ENCODE measurements at regions not wholly inside any gene's neighbourhood (a gene's known extent, or its start where the extent isn't known, plus 50 kb on each side); places are given as distances from the start of the nearest gene placed in this dataset.

DNA sequence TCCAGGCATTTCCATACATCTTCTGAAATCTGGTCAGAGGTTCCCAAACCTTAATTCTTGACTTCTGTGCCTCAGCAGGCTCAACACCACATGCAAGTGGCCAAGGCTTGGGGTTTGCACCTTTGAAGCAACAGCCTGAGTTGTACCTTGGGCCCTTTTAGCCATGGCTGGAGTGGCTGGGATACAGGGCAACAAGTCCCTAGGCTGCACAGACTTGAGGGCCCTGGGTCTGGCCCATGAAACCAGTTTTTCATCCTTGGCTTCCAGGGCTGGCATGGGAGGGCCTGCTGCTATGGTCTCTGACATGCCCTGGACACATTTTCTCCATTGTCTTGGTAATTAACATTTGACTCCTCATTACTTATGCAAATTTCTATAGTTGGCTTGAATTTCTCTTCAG lies 988.8 kb upstream of the CNTNAP5 start:
- no peaks in the 10 kb centered on the region for H3K4me1 ChIP-seq (ENCODE audit: control insufficient read depth in 2 of 2, insufficient read depth in 2 of 2, low read length in 2 of 2)
- peaks cover 0 to 3% of the 10 kb centered on the region in 2 donors for H3K9me3 ChIP-seq (ENCODE audit: control insufficient read depth in 2 of 2, insufficient read depth in 1 of 2, low read length in 1 of 2)
- H3K4me3 ChIP-seq (ENCODE audit: low read length in 2 of 2), result no peak overlapping the region
- DNase-seq (ENCODE audit: low read depth in 6 of 9, low spot score in 9 of 9), result no peak
- H3K27ac ChIP-seq (ENCODE audit: low read depth in 1 of 2, low read length in 1 of 2), result no peak overlapping the region
- no peaks in the 10 kb centered on the region for H3K27me3 ChIP-seq (ENCODE audit: control insufficient read depth in 2 of 2, insufficient read depth in 1 of 2, low read length in 1 of 2)
- no peaks in the 10 kb centered on the region for H3K36me3 ChIP-seq (ENCODE audit: control insufficient read depth in 2 of 2, insufficient read depth in 2 of 2, low read length in 1 of 2)

DNA sequence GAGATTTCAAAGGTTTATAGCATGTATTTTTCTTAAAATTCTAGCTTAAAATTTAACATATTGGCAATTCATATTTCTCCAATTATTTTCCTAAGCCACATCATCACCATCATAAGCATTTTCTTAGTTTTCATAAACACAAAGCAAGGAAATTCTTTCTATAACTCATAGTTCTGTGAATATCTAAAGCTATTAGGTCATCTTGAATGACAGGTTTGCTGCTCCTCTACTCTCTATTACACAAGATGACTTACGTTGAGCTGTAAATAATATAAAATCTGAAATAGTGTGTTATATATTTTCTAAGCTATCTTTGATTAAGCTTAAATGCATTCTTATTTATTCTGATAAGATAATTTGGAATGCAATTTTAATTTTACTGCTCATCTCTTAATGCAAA lies 984.6 kb upstream of the CNTNAP5 start:
- DNase-seq (ENCODE audit: low read depth in 6 of 9, low spot score in 9 of 9), result no peak
- no peak overlapping the region for H3K4me3 ChIP-seq (ENCODE audit: low read length in 2 of 2)
- no peaks in the 10 kb centered on the region for H3K27me3 ChIP-seq (ENCODE audit: control insufficient read depth in 2 of 2, insufficient read depth in 1 of 2, low read length in 1 of 2)
- H3K9me3 ChIP-seq (ENCODE audit: control insufficient read depth in 2 of 2, insufficient read depth in 1 of 2, low read length in 1 of 2), result peaks cover 0 to 3% of the 10 kb centered on the region in 2 donors
- H3K4me1 ChIP-seq (ENCODE audit: control insufficient read depth in 2 of 2, insufficient read depth in 2 of 2, low read length in 2 of 2), result no peaks in the 10 kb centered on the region
- H3K36me3 ChIP-seq (ENCODE audit: control insufficient read depth in 2 of 2, insufficient read depth in 2 of 2, low read length in 1 of 2), result no peaks in the 10 kb centered on the region
- H3K27ac ChIP-seq (ENCODE audit: low read depth in 1 of 2, low read length in 1 of 2), result no peak overlapping the region
- WGBS, result 91% methylated on average over 1 of the region's 1 CpG

DNA sequence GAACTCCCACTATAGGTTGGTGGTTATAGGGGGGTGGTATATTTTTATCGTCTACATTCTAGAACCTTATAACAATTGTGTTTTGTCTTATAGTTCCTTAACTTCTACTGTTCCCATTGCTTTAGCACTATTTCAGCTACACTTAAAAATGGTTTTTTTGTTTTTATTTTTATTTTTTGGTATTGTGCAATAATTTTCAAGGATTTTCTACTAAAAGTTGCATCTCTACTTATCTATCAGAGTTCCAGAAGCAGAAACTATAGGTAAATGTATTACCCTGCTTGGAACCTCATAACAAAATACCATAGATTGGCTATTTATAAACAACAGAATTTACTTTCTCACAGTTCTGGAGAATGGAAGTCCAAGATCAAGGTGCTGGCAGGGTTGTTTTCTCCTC lies 981.6 kb upstream of the CNTNAP5 start:
- DNase-seq (ENCODE audit: low read depth in 6 of 9, low spot score in 9 of 9), result no peak
- Histone ChIP-seq H3K4me1 (ENCODE audit: control insufficient read depth in 2 of 2, insufficient read depth in 2 of 2, low read length in 2 of 2) (no peaks in the 10 kb centered on the region), H3K9me3 (ENCODE audit: control insufficient read depth in 2 of 2, insufficient read depth in 1 of 2, low read length in 1 of 2) (no peaks in the 10 kb centered on the region), H3K27ac (ENCODE audit: low read depth in 1 of 2, low read length in 1 of 2) (no peak overlapping the region), H3K27me3 (ENCODE audit: control insufficient read depth in 2 of 2, insufficient read depth in 1 of 2, low read length in 1 of 2) (no peaks in the 10 kb centered on the region), H3K4me3 (ENCODE audit: low read length in 2 of 2) (no peak overlapping the region), H3K36me3 (ENCODE audit: control insufficient read depth in 2 of 2, insufficient read depth in 2 of 2, low read length in 1 of 2) (no peaks in the 10 kb centered on the region)
- 98% methylated on average over 1 of the region's 1 CpG for whole genome bisulfite sequencing

DNA sequence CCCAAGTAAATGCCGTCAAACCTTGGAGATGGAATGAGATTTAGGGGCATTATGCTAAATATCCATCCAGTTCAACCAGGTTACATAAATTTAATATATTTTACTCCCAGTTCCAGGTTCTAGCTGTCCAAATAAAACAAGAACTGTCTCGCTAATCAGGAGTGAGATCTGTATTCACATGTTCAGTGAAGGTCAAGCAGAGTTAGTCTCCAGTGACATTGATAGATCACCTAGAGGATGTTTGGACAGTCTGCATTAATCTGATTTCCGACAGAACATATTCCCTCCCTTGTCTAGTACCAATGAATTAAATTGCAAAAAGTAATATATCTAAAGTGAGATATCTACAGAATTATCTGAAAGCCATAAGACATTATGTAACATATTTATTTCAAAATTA lies 979.4 kb upstream of the CNTNAP5 start:
- no peaks in the 10 kb centered on the region for H3K36me3 ChIP-seq (ENCODE audit: control insufficient read depth in 2 of 2, insufficient read depth in 2 of 2, low read length in 1 of 2)
- H3K4me1 ChIP-seq (ENCODE audit: control insufficient read depth in 2 of 2, insufficient read depth in 2 of 2, low read length in 2 of 2), result no peaks in the 10 kb centered on the region
- no peaks in the 10 kb centered on the region for H3K9me3 ChIP-seq (ENCODE audit: control insufficient read depth in 2 of 2, insufficient read depth in 1 of 2, low read length in 1 of 2)
- H3K27ac ChIP-seq (ENCODE audit: low read depth in 1 of 2, low read length in 1 of 2), result no peak overlapping the region
- WGBS, result 91% methylated on average over 3 of the region's 3 CpGs
- no peak overlapping the region for H3K4me3 ChIP-seq (ENCODE audit: low read length in 2 of 2)
- DNase-seq (ENCODE audit: low read depth in 6 of 9, low spot score in 9 of 9), result no peak
- no peaks in the 10 kb centered on the region for H3K27me3 ChIP-seq (ENCODE audit: control insufficient read depth in 2 of 2, insufficient read depth in 1 of 2, low read length in 1 of 2)

DNA sequence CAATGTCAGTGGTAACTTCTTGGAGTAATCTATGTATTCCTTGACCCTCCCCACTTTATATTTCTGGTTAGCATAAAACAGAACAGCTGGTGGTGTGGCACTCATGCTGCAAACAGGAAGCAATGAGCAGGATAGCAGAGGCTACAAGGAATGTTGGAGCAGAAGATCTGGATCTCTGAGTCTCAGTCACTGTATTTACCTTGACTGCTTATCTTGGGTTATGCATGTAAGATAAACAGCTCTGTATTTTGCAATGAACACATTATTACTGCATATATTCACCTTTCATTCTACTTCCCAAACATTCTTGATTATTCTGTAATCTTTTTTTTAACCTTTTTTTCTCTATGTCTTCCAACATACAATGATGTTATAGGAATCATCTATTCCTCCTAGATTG lies 977.9 kb upstream of the CNTNAP5 start:
- Histone ChIP-seq H3K27ac (ENCODE audit: low read depth in 1 of 2, low read length in 1 of 2) (no peak overlapping the region), H3K36me3 (ENCODE audit: control insufficient read depth in 2 of 2, insufficient read depth in 2 of 2, low read length in 1 of 2) (no peaks in the 10 kb centered on the region), H3K4me1 (ENCODE audit: control insufficient read depth in 2 of 2, insufficient read depth in 2 of 2, low read length in 2 of 2) (no peaks in the 10 kb centered on the region), H3K9me3 (ENCODE audit: control insufficient read depth in 2 of 2, insufficient read depth in 1 of 2, low read length in 1 of 2) (no peaks in the 10 kb centered on the region), H3K27me3 (ENCODE audit: control insufficient read depth in 2 of 2, insufficient read depth in 1 of 2, low read length in 1 of 2) (no peaks in the 10 kb centered on the region), H3K4me3 (ENCODE audit: low read length in 2 of 2) (no peak overlapping the region)
- no peak for DNase-seq (ENCODE audit: low read depth in 6 of 9, low spot score in 9 of 9)

DNA sequence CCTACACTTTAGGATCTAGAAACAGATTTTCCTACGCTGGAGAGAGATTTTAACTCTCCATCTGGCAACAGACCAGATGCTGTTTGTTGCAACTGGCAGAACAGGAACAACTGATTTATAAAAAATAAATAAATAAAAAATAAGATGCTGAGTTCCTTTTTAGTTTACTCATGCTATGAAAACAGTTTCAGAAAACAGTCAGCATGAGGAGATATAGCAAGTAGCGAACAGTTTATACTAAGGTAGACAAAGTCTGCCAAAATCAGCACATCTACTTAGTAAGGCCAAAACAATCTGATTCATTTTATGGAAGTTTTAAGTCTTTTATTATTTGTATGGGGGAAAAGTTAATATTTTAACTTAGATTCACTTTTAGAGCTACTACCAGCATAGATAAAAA lies 974.0 kb upstream of the CNTNAP5 start:
- Histone ChIP-seq H3K27me3 (ENCODE audit: control insufficient read depth in 2 of 2, insufficient read depth in 1 of 2, low read length in 1 of 2) (no peaks in the 10 kb centered on the region), H3K4me1 (ENCODE audit: control insufficient read depth in 2 of 2, insufficient read depth in 2 of 2, low read length in 2 of 2) (no peaks in the 10 kb centered on the region), H3K4me3 (ENCODE audit: low read length in 2 of 2) (no peak overlapping the region), H3K36me3 (ENCODE audit: control insufficient read depth in 2 of 2, insufficient read depth in 2 of 2, low read length in 1 of 2) (no peaks in the 10 kb centered on the region), H3K9me3 (ENCODE audit: control insufficient read depth in 2 of 2, insufficient read depth in 1 of 2, low read length in 1 of 2) (no peaks in the 10 kb centered on the region), H3K27ac (ENCODE audit: low read depth in 1 of 2, low read length in 1 of 2) (no peak overlapping the region)
- DNase-seq (ENCODE audit: low read depth in 6 of 9, low spot score in 9 of 9), result no peak
- 96% methylated on average over 2 of the region's 2 CpGs for WGBS

DNA sequence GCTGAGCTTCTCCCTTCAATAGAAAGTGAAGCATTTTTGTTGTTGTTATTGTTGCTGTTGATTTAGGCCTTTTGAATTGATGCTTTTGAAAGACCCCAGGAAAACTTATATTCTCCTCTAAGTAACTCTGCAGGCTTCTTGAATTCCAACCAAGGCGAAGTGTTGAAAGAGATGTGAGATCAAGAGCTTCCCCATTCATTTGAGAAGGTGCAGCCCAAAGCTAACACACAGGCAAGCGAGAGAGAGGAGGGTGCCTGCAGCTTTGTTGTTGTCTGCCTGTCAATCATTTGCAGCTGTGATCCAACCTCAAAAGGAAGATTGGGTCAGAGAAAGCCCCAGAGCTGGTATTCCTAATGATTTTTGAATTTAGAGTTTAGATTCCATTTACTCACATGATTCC lies 963.6 kb upstream of the CNTNAP5 start:
- WGBS, result 84% methylated on average over 2 of the region's 2 CpGs
- no peaks in the 10 kb centered on the region for H3K9me3 ChIP-seq (ENCODE audit: control insufficient read depth in 2 of 2, insufficient read depth in 1 of 2, low read length in 1 of 2)
- no peak overlapping the region for H3K27ac ChIP-seq (ENCODE audit: low read depth in 1 of 2, low read length in 1 of 2)
- H3K4me1 ChIP-seq (ENCODE audit: control insufficient read depth in 2 of 2, insufficient read depth in 2 of 2, low read length in 2 of 2), result no peaks in the 10 kb centered on the region
- H3K27me3 ChIP-seq (ENCODE audit: control insufficient read depth in 2 of 2, insufficient read depth in 1 of 2, low read length in 1 of 2), result no peaks in the 10 kb centered on the region
- DNase-seq (ENCODE audit: low read depth in 6 of 9, low spot score in 9 of 9), result no peak
- no peak overlapping the region for H3K4me3 ChIP-seq (ENCODE audit: low read length in 2 of 2)
- H3K36me3 ChIP-seq (ENCODE audit: control insufficient read depth in 2 of 2, insufficient read depth in 2 of 2, low read length in 1 of 2), result no peaks in the 10 kb centered on the region

DNA sequence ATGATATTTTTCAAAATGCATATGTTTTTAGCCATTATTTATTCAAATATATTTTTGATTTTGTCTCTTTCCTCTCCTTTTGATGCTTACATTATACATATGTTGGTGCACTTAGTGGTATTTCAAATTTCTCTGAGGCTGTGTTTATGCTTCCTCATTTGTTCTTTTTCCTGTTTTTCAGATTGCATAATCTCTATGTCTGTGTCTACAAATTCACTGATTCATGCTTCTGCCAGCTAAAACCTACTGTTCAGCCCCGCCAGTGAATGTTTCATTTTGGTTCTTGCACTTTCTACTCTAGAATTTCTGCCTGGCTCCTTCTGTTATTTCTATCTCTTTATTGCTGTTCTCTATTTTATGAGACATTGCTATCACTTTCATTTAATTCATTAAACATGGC lies 951.7 kb upstream of the CNTNAP5 start:
- no peaks in the 10 kb centered on the region for H3K4me1 ChIP-seq (ENCODE audit: control insufficient read depth in 2 of 2, insufficient read depth in 2 of 2, low read length in 2 of 2)
- H3K4me3 ChIP-seq (ENCODE audit: low read length in 2 of 2), result no peak overlapping the region
- no peak overlapping the region for H3K27ac ChIP-seq (ENCODE audit: low read depth in 1 of 2, low read length in 1 of 2)
- H3K27me3 ChIP-seq (ENCODE audit: control insufficient read depth in 2 of 2, insufficient read depth in 1 of 2, low read length in 1 of 2), result no peaks in the 10 kb centered on the region
- no peaks in the 10 kb centered on the region for H3K9me3 ChIP-seq (ENCODE audit: control insufficient read depth in 2 of 2, insufficient read depth in 1 of 2, low read length in 1 of 2)
- no peak for DNase-seq (ENCODE audit: low read depth in 6 of 9, low spot score in 9 of 9)
- H3K36me3 ChIP-seq (ENCODE audit: control insufficient read depth in 2 of 2, insufficient read depth in 2 of 2, low read length in 1 of 2), result no peaks in the 10 kb centered on the region
- 20% methylated on average over 1 of the region's 1 CpG for WGBS

DNA sequence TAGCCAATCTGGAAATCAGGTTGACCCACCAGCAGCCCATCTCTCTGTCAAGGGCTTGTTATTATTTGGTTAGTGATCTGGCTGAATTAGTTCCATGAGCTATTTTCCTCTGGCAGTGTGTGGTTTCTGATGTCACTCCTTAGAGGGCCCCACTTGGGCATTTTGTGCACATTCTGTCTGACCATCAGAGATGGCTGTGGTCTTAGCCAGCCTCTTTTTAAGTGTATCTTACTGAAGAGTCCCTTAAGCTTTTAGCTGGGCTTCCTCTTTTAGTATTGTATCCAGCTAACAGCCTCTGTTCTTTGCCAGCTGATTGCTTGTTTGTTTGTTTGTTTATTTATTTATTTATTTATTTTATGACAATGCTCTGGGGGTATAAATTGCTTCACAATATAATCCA lies 951.1 kb upstream of the CNTNAP5 start:
- no peaks in the 10 kb centered on the region for H3K27me3 ChIP-seq (ENCODE audit: control insufficient read depth in 2 of 2, insufficient read depth in 1 of 2, low read length in 1 of 2)
- no peaks in the 10 kb centered on the region for H3K9me3 ChIP-seq (ENCODE audit: control insufficient read depth in 2 of 2, insufficient read depth in 1 of 2, low read length in 1 of 2)
- H3K36me3 ChIP-seq (ENCODE audit: control insufficient read depth in 2 of 2, insufficient read depth in 2 of 2, low read length in 1 of 2), result no peaks in the 10 kb centered on the region
- DNase-seq (ENCODE audit: low read depth in 6 of 9, low spot score in 9 of 9), result no peak
- no peak overlapping the region for H3K4me3 ChIP-seq (ENCODE audit: low read length in 2 of 2)
- H3K4me1 ChIP-seq (ENCODE audit: control insufficient read depth in 2 of 2, insufficient read depth in 2 of 2, low read length in 2 of 2), result no peaks in the 10 kb centered on the region
- H3K27ac ChIP-seq (ENCODE audit: low read depth in 1 of 2, low read length in 1 of 2), result no peak overlapping the region

DNA sequence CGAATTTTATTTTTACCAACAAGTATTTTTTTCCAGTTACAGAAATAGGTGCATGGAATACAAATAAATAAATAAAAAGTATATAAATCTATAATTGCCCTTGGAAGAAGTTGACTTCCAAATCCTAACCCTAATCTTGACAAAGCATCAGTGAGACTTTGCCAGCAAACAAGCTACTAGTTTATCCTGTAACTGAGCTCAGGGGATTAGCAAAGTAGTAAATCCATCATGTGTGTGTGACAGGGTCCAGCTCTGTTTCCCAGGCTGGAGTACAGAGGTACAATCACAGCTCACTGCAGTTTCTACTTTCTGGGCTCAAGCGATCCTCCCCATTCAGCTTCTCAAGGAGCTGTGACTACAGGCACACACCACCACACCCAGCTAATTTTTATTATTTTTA lies 948.0 kb upstream of the CNTNAP5 start:
- Histone ChIP-seq H3K4me3 (ENCODE audit: low read length in 2 of 2) (no peak overlapping the region), H3K9me3 (ENCODE audit: control insufficient read depth in 2 of 2, insufficient read depth in 1 of 2, low read length in 1 of 2) (no peaks in the 10 kb centered on the region), H3K27me3 (ENCODE audit: control insufficient read depth in 2 of 2, insufficient read depth in 1 of 2, low read length in 1 of 2) (no peaks in the 10 kb centered on the region), H3K4me1 (ENCODE audit: control insufficient read depth in 2 of 2, insufficient read depth in 2 of 2, low read length in 2 of 2) (no peaks in the 10 kb centered on the region), H3K27ac (ENCODE audit: low read depth in 1 of 2, low read length in 1 of 2) (no peak overlapping the region), H3K36me3 (ENCODE audit: control insufficient read depth in 2 of 2, insufficient read depth in 2 of 2, low read length in 1 of 2) (no peaks in the 10 kb centered on the region)
- WGBS, result 68% methylated on average over 2 of the region's 2 CpGs
- no peak for DNase-seq (ENCODE audit: low read depth in 6 of 9, low spot score in 9 of 9)
